ENCODE measurements at regions not wholly inside any gene's neighbourhood (a gene's known extent, or its start where the extent isn't known, plus 50 kb on each side); places are given as distances from the start of the nearest gene placed in this dataset.

GRCh38 chr2:75964646-75965045 is 253.9 kb upstream of the GCFC2 start:
- no peak for TF ChIP-seq CTCF (IDR thresholded peaks at IDR 0.05)
- no peak for TF ChIP-seq REST (IDR thresholded peaks at IDR 0.05; ENCODE audit: insufficient read depth in 1 of 2, low read depth in 2 of 2, low read length in 1 of 2)
- no peak for TF ChIP-seq POLR2AphosphoS5 (IDR thresholded peaks at IDR 0.05; ENCODE audit: low read depth, low read length)

All from Panc1 (cell line).